ENCODE measurements at regions not wholly inside any gene's neighbourhood (a gene's known extent, or its start where the extent isn't known, plus 50 kb on each side); places are given as distances from the start of the nearest gene placed in this dataset.

- Mint-ChIP-seq H3K9me3 (peaks cover 5% of the 10 kb centered on the region), H3K27ac (no peak overlapping the region), H3K4me3 (no peak overlapping the region), H3K4me1 (ENCODE audit: low read depth) (no peaks in the 10 kb centered on the region), H3K27me3 (ENCODE audit: low read depth) (no peaks in the 10 kb centered on the region), H3K36me3 (ENCODE audit: low read depth) (no peaks in the 10 kb centered on the region)
- intact Hi-C loops (cut with micrococcal nuclease): no loop called here
- CTCF ChIA-PET: no interaction called here
- no peak for DNase-seq
Measured at GRCh38 chr16:63581570-63581969, 1540.3 kb downstream of the CDH11 start.

DNA sequence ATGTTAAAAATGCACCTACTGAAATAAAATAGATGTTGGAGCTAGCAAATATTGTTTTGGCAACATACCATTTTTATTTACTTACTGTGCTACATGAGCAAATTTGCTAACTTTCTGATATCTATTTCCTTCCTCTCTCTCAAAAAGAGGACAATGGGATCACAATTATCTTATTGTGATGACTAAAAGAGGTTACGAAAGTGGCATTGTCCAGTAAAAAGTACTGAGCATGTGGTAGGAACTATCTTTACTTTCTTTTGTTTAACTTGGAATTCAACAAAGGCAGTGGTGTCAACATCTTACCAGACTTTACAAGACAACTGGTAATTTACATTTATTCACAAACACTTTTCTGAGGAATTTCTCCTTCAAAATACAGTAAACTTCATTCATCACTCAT is 1542.6 kb upstream of the CDH8 start:
- Mint-ChIP-seq H3K4me3 (no peak overlapping the region), H3K27me3 (ENCODE audit: low read depth) (no peaks in the 10 kb centered on the region)

DNA sequence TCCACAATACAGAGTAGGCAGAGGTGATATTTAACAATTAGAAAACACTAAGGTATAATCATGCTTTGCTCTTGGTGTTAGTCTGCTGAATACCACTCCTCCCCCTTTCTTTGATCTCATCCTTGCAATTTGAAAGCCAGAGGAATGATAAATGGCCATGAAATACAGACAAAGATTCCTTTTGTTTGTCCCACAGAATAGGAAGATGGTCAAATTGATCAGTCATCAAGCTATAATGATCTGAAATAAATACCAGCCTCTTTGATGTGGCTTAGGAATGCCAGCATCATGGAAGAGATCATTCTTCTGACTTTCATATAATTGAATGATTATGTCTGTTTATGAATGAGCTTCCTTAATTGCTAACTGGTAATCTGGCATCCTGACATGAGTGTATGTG is 1541.7 kb upstream of the CDH8 start:
- H3K36me3 Mint-ChIP-seq (ENCODE audit: low read depth): no peaks in the 10 kb centered on the region
- H3K4me3 Mint-ChIP-seq: no peak overlapping the region
- no peak overlapping the region for H3K27ac Mint-ChIP-seq
- CTCF ChIA-PET: no interaction called here
- DNase-seq: no peak
- no peaks in the 10 kb centered on the region for H3K27me3 Mint-ChIP-seq (ENCODE audit: low read depth)
- no peaks in the 10 kb centered on the region for H3K4me1 Mint-ChIP-seq (ENCODE audit: low read depth)
- intact Hi-C loops (cut with micrococcal nuclease): no loop called here
- H3K9me3 Mint-ChIP-seq: peaks cover 9% of the 10 kb centered on the region

More for the DNA sequence above, 1542.6 kb upstream of the CDH8 start:
- H3K27ac Mint-ChIP-seq: no peak overlapping the region
- intact Hi-C loops (cut with micrococcal nuclease): no loop called here
- H3K36me3 Mint-ChIP-seq (ENCODE audit: low read depth): no peaks in the 10 kb centered on the region
- peaks cover 6% of the 10 kb centered on the region for H3K9me3 Mint-ChIP-seq
- H3K4me1 Mint-ChIP-seq (ENCODE audit: low read depth): no peaks in the 10 kb centered on the region
- no peak for DNase-seq
- CTCF ChIA-PET: no interaction called here

GRCh38 chr16:63575041-63575440 is 1538.8 kb upstream of the CDH8 start:
- no peaks in the 10 kb centered on the region for H3K36me3 Mint-ChIP-seq (ENCODE audit: low read depth)
- CTCF ChIA-PET: no interaction called here
- DNase-seq: no peak
- H3K9me3 Mint-ChIP-seq: peaks cover 9% of the 10 kb centered on the region
- H3K4me3 Mint-ChIP-seq: no peak overlapping the region
- H3K4me1 Mint-ChIP-seq (ENCODE audit: low read depth): no peaks in the 10 kb centered on the region
- H3K27ac Mint-ChIP-seq: no peak overlapping the region
- intact Hi-C loops (cut with micrococcal nuclease): no loop called here
- H3K27me3 Mint-ChIP-seq (ENCODE audit: low read depth): no peaks in the 10 kb centered on the region

- intact Hi-C loops (cut with micrococcal nuclease): no loop called here
Measured at GRCh38 chr16:63568164-63568563, 1531.9 kb upstream of the CDH8 start.

DNA sequence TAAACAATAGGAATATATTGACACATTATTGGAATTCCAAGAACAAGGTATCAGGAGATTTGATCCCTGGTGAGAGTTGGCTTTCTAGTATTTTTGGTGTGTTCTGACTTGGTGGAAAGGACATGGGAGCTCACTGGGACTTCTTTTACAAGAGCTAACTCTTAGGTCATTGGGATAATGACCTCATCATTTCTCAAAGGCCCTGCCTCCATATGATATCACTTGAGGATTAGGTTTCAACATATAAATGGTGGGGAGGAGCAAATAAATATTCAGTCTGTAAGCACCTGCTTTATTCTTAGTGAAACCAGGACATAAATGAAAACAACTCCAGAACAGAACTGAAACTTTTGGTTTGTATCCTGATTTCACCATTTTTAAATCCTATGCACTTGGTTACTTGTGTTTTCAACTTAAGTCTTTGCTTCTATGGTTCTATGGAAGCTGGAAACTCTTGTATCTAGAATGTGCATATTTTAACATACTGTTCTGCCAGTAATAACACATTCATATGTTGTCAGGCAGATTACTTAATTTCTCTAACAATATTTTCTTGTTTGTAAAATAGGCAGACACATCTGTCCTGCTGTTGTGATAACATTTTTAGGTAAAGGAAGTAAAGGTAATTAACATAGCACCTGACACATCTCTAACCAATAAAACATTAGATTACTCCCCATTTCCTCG is 1527.7 kb upstream of the CDH8 start:
- Mint-ChIP-seq H3K27me3 (ENCODE audit: low read depth) (no peaks in the 10 kb centered on the region), H3K27ac (no peak overlapping the region), H3K36me3 (ENCODE audit: low read depth) (no peaks in the 10 kb centered on the region), H3K4me3 (no peak overlapping the region), H3K4me1 (ENCODE audit: low read depth) (no peaks in the 10 kb centered on the region), H3K9me3 (peaks cover 23% of the 10 kb centered on the region)
- CTCF ChIA-PET: no interaction called here
- intact Hi-C loops (cut with micrococcal nuclease): no loop called here
- DNase-seq: no peak

More at GRCh38 chr16:63568164-63568563, 1531.9 kb upstream of the CDH8 start:
- H3K36me3 Mint-ChIP-seq (ENCODE audit: low read depth): no peaks in the 10 kb centered on the region
- no peak for DNase-seq
- CTCF ChIA-PET: no interaction called here
- peaks cover 12% of the 10 kb centered on the region for H3K9me3 Mint-ChIP-seq
- no peak overlapping the region for H3K4me3 Mint-ChIP-seq
- no peak overlapping the region for H3K27ac Mint-ChIP-seq
- H3K4me1 Mint-ChIP-seq (ENCODE audit: low read depth): no peaks in the 10 kb centered on the region
- no peaks in the 10 kb centered on the region for H3K27me3 Mint-ChIP-seq (ENCODE audit: low read depth)

- Mint-ChIP-seq H3K4me3 (no peak overlapping the region), H3K9me3 (peaks cover 12% of the 10 kb centered on the region), H3K4me1 (ENCODE audit: low read depth) (no peaks in the 10 kb centered on the region), H3K27ac (no peak overlapping the region), H3K27me3 (ENCODE audit: low read depth) (no peaks in the 10 kb centered on the region), H3K36me3 (ENCODE audit: low read depth) (no peaks in the 10 kb centered on the region)
- CTCF ChIA-PET: no interaction called here
- DNase-seq: no peak
- intact Hi-C loops (cut with micrococcal nuclease): no loop called here
Measured at GRCh38 chr16:63553980-63554379, 1517.7 kb upstream of the CDH8 start.

DNA sequence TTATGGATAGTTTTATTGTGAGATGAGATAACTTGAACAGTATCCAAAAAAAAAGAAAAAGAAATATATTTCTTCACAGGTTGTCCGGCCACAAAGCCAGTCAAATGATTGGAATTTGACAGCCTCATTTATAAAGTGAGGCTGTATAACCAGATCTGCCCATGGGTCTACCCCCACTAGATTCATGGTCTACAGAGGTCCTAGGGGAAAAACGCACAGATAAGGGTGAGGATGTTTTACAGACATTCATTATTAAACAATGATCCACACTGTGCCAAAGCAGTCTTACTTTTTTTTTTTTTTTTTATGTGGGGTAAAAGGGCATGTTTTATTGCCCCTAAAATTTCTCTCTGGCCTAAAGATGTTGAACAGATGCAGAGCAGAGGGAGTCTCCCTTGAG is 1503.0 kb upstream of the CDH8 start:
- DNase-seq: no peak
- no peaks in the 10 kb centered on the region for H3K27me3 Mint-ChIP-seq (ENCODE audit: low read depth)
- no peaks in the 10 kb centered on the region for H3K4me1 Mint-ChIP-seq (ENCODE audit: low read depth)
- CTCF ChIA-PET: interaction anchor here (0.7 kb wide), 1 partner anchor 972 kb away, joined by 6 read pairs; no protein-coding TSS in a partner anchor
- H3K4me3 Mint-ChIP-seq: no peak overlapping the region
- intact Hi-C loops (cut with micrococcal nuclease): no loop called here
- no peaks in the 10 kb centered on the region for H3K36me3 Mint-ChIP-seq (ENCODE audit: low read depth)
- no peak overlapping the region for H3K27ac Mint-ChIP-seq
- H3K9me3 Mint-ChIP-seq: peaks cover 3% of the 10 kb centered on the region

- no peak for DNase-seq
- Mint-ChIP-seq H3K27ac (no peak overlapping the region), H3K36me3 (ENCODE audit: low read depth) (no peaks in the 10 kb centered on the region), H3K4me1 (ENCODE audit: low read depth) (no peaks in the 10 kb centered on the region), H3K27me3 (ENCODE audit: low read depth) (no peaks in the 10 kb centered on the region), H3K4me3 (no peak overlapping the region), H3K9me3 (peaks cover 26% of the 10 kb centered on the region)
- intact Hi-C loops (cut with micrococcal nuclease): no loop called here
- CTCF ChIA-PET: no interaction called here
Measured at GRCh38 chr16:63530974-63531373, 1494.7 kb upstream of the CDH8 start.

- no peaks in the 10 kb centered on the region for H3K27me3 Mint-ChIP-seq (ENCODE audit: low read depth)
- intact Hi-C loops (cut with micrococcal nuclease): no loop called here
- DNase-seq: no peak
- no peak overlapping the region for H3K4me3 Mint-ChIP-seq
- no peaks in the 10 kb centered on the region for H3K4me1 Mint-ChIP-seq (ENCODE audit: low read depth)
- H3K9me3 Mint-ChIP-seq: peaks cover 31% of the 10 kb centered on the region
- CTCF ChIA-PET: no interaction called here
- no peak overlapping the region for H3K27ac Mint-ChIP-seq
- no peaks in the 10 kb centered on the region for H3K36me3 Mint-ChIP-seq (ENCODE audit: low read depth)
Measured at GRCh38 chr16:63530208-63530607, 1494.0 kb upstream of the CDH8 start.

GRCh38 chr16:63527404-63527803 is 1491.2 kb upstream of the CDH8 start:
- Mint-ChIP-seq H3K27me3 (ENCODE audit: low read depth) (no peaks in the 10 kb centered on the region), H3K4me1 (ENCODE audit: low read depth) (no peaks in the 10 kb centered on the region), H3K9me3 (peaks cover 29% of the 10 kb centered on the region), H3K27ac (no peak overlapping the region), H3K36me3 (ENCODE audit: low read depth) (no peaks in the 10 kb centered on the region), H3K4me3 (no peak overlapping the region)
- intact Hi-C loops (cut with micrococcal nuclease): no loop called here
- CTCF ChIA-PET: no interaction called here
- DNase-seq: no peak

DNA sequence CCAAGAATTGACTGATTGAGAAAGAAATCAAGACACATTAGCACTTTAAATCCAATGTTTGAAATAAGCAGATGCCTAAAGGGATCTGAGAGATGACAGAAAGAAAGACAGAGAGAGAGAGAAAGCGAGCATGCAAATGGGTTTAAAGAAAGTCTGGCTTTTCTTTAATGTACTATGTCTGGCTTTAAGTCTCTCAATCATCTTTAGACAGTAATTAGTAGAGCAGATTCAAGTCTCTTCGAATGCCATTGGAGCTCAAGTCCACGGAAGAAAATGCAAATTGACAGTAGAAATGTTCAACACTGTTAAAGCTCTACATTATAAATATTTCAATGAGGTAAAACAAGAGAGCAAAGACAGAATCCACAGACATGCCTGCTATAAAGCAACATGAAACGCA is 1480.2 kb upstream of the CDH8 start:
- Mint-ChIP-seq H3K36me3 (ENCODE audit: low read depth) (no peaks in the 10 kb centered on the region), H3K9me3 (peaks cover 9% of the 10 kb centered on the region), H3K4me3 (no peak overlapping the region), H3K27ac (no peak overlapping the region), H3K27me3 (ENCODE audit: low read depth) (no peaks in the 10 kb centered on the region), H3K4me1 (ENCODE audit: low read depth) (no peaks in the 10 kb centered on the region)
- DNase-seq: no peak
- CTCF ChIA-PET: no interaction called here
- intact Hi-C loops (cut with micrococcal nuclease): no loop called here

DNA sequence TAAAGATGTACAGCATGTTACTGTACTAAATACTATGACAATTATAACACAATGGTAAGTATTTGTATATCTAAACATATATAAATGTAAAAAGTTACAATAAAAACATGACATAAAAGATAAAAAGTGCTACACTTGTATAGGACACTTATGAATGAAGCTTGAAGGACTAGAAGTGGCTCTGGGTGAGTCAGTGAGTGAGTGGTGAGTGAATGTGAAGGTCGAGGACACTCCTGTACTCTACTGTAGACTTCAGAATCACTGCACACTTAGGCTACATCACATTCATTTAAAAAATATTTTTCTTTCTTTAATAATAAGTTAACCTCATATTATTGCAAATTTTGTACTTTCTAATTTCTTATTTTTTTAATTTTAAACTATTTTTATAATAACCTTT is 1476.7 kb upstream of the CDH8 start:
- Mint-ChIP-seq H3K36me3 (ENCODE audit: low read depth) (no peaks in the 10 kb centered on the region), H3K4me3 (no peak overlapping the region), H3K27me3 (ENCODE audit: low read depth) (no peaks in the 10 kb centered on the region), H3K9me3 (peaks cover 12% of the 10 kb centered on the region), H3K27ac (no peak overlapping the region), H3K4me1 (ENCODE audit: low read depth) (no peaks in the 10 kb centered on the region)
- CTCF ChIA-PET: no interaction called here
- DNase-seq: no peak
- intact Hi-C loops (cut with micrococcal nuclease): no loop called here
